Transverse colon (tissue), 3 donors: ENCODE measurements at regions not wholly inside any gene's neighbourhood (a gene's known extent, or its start where the extent isn't known, plus 50 kb on each side); places are given as distances from the start of the nearest gene placed in this dataset.

ENCODE experiments used
- EP300 ChIP-seq: sonication (generic); formaldehyde crosslinking; IDR thresholded peaks from one replicate; pipeline ENCODE4 v1.6.1; 2017; ENCODE audit warnings: antibody characterized with exemption, low read depth
- TF ChIP-seq, protein P1 (sequence below), 5 experiments: fragments of 200-600 bp in 3 of 5; fragments of 450-650 bp in 2 of 5; sonication (generic) in 3 of 5; IDR thresholded peaks; 1 replicate in 2 of 5; 2 replicates in 3 of 5; pipeline ENCODE4 v1.5.1; 2016 to 2017; ENCODE audit warnings: antibody characterized with exemption in 5 of 5, inconsistent platforms in 3 of 5, mild to moderate bottlenecking in 2 of 5, moderate library complexity in 1 of 5

GRCh38 chr11:127598476-127598875 is 597.9 kb upstream of the KIRREL3 start:
- TF ChIP-seq, protein P1, sequence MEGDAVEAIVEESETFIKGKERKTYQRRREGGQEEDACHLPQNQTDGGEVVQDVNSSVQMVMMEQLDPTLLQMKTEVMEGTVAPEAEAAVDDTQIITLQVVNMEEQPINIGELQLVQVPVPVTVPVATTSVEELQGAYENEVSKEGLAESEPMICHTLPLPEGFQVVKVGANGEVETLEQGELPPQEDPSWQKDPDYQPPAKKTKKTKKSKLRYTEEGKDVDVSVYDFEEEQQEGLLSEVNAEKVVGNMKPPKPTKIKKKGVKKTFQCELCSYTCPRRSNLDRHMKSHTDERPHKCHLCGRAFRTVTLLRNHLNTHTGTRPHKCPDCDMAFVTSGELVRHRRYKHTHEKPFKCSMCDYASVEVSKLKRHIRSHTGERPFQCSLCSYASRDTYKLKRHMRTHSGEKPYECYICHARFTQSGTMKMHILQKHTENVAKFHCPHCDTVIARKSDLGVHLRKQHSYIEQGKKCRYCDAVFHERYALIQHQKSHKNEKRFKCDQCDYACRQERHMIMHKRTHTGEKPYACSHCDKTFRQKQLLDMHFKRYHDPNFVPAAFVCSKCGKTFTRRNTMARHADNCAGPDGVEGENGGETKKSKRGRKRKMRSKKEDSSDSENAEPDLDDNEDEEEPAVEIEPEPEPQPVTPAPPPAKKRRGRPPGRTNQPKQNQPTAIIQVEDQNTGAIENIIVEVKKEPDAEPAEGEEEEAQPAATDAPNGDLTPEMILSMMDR (IDR thresholded peaks at IDR 0.05), result no peak
- TF ChIP-seq EP300, result no peak
